NCI-H146 treated with DMSO at 0.1 percent for 48 hours (cell line): ENCODE measurements at regions not wholly inside any gene's neighbourhood (a gene's known extent, or its start where the extent isn't known, plus 50 kb on each side); places are given as distances from the start of the nearest gene placed in this dataset.

Experiments used
- DNase-seq: peaks from one replicate; lab custom pipeline; 2025; ENCODE audit not compliant: unreplicated experiment; lab: John Stamatoyannopoulos, UW

- DNase-seq: no peak
These were observed 241.8 kb downstream of the C16orf95 start for GRCh38 chr16:87075319-87075860.

GRCh38 chr16:87076331-87076949, 240.8 kb downstream of the C16orf95 start:
- DNase-seq: no peak

DNA sequence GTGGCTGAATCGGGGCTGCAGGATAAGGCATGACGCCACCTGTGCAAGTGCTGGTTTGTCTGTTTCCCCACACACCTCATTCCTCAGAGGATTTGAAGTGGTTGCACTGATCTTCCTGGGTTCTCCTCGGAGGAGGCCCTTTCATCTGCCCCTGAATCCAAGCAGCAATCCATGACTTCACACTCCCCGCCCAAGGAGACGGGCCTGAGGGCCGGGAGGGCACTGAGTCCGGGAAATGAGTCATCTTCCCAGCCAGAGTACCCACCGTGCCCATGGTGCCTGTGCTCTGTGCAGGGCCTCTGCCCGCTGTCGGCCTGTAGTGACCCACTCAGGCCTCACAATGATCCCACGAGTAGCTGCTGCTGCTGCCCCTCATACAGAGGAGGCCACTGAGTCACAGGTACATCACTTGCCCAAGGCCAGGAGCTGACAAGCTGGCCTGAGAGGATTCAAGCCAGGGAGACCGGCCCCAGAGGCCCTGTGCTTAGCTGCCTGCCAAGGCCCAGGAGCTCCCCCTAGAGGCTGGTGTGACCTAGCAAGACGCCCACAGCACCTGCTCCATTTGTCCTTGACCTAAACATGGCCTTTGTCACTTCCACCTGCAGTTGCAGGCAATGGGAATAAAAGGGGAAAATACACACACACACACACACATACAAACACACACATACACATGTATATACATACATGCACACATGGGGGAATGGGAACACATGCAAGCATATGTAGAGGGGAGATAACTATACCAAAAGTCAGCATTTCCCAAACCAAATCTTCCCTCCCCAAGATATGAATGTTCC, 240.0 kb downstream of the C16orf95 start:
- no peak for DNase-seq

- no peak for DNase-seq
These were observed 239.5 kb downstream of the C16orf95 start for GRCh38 chr16:87077750-87078127.

DNA sequence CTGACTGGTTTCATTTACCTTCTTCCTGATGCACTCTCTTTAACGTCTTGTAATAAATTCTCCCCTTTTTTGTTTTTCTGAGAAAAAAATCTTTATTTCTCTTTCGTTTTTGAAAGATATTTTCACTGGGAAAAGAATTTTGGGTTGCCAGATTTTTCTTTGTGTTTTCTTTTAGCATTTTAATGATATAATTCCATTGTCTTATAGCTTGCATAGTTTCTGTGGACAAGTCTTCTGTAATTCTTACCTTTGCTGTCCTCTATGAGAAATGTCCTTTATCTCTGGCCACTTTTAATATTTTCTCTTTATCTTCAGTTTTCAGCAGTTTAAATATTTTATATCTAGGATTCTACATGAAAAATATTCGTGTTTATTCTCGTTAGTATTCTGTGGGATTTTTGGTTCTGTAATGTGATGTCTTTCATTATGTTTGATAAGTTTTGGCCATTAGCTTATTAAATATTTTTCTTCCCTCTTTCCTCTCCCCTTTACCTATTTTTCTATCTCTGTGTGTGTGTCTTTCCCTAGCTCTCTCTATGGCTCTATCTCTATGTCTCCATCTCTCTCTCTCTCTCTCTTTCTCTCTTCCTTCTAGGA, 236.5 kb downstream of the C16orf95 start:
- DNase-seq: no peak

DNA sequence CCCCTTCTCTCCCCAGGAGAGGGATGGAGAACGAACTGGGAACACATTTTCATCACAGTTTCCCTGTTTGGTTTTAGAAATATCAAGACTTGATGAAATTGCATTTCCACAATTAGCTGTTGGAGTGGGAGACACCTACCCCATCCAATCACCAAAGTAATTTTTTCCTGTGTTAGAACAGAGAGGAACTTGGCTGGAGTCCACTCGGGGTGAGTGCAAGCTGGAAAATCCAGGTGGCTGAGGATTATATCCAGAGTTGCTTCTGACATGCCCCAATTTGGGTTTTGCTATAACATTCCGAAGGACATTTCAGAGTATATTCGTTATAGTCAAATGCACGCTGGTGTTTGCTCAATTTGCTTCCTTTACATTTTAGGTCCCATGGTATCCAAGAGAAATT, 231.8 kb downstream of the C16orf95 start:
- no peak for DNase-seq

GRCh38 chr16:87086156-87086555, 231.0 kb downstream of the C16orf95 start:
- DNase-seq: no peak

- no peak for DNase-seq
These were observed 230.6 kb downstream of the C16orf95 start for GRCh38 chr16:87086575-87086974.

DNA sequence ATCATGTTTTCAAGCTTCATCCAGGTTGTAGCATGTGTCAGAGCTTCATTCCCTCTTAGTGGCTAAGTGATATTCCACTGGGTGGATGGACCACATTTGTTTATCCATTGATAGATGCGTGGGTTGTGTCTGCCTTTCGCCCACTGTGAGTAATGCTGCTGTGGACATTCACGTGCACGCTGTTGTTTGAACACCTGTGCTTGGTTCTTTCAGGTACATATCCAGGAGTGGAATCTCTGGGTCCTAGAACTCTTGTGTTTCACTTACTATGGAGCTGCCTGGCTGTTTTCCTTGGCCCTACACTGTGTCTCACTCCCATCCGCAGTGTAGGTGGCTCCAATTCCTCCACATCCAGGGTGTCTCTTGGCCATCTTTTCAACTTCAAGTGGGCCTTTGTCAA, 224.2 kb downstream of the C16orf95 start:
- DNase-seq: no peak

- DNase-seq: no peak
These were observed 223.2 kb downstream of the C16orf95 start for GRCh38 chr16:87093804-87094555.

DNA sequence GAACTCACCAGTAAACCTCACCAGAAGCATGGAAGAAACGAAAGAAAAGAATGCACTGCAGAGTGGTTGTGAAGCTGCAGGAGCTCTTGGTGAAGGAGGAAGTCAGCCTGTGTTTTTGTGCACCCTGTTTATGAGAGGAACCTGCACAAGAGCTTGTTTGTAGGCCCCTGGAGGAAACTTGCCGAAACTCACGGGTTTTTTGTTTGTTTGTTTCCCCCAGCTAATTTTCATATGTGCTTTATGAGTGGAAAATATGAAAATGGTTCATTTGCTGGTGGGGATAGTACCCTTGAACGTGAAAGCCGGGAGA, 222.7 kb downstream of the C16orf95 start:
- no peak for DNase-seq

- no peak for DNase-seq
These were observed 221.9 kb downstream of the C16orf95 start for GRCh38 chr16:87095271-87095670.

DNA sequence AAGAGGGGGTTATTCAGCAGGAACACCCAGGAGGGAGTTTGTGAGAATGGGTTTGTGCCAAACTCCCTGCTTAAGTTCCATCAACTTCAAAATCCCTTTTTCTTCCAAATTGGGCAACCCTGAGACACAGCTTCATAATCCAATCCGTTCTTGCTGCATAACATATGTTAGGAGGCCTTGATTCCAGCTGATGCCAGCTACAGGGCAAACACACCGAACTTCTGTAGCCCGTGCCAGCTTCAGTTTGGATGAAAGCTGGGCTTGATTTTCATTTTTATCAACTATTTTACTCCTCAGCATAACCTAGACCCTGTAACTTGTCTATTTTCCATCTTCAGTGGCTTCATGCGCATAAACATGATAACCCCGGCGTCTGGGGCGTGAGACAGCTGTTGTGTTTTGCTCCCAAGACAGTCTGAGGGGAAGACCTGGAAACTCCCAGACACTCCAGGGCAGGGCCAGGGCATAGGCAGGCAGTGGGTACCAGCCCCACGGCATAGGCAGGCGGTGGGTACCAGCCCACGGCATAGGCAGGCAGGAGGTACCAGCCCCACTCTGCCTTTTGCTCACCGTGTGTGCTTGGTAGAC, 220.4 kb downstream of the C16orf95 start:
- DNase-seq: no peak

DNA sequence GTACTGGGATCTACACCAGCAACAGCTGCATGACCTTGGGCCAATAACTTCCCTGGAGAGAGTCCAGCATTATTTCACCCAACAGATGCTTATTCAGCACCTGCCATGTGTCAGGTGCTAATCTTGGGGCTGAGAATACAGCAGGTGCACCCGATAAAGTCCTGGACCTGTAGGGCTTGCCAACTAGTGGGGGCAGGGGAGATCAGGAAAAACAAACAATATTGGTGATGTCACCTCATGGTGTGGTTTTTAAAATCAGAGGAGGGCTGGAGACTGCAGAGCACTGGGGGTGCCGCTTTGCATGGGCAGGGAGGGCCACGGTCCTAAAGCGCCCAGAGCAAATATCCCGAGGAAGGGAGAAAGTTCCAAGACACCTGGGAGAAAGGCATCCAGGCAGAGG, 218.8 kb downstream of the C16orf95 start:
- DNase-seq: no peak

GRCh38 chr16:87098976-87099720, 218.0 kb downstream of the C16orf95 start:
- no peak for DNase-seq

- DNase-seq: no peak
These were observed 216.7 kb downstream of the C16orf95 start for GRCh38 chr16:87100306-87101058.

DNA sequence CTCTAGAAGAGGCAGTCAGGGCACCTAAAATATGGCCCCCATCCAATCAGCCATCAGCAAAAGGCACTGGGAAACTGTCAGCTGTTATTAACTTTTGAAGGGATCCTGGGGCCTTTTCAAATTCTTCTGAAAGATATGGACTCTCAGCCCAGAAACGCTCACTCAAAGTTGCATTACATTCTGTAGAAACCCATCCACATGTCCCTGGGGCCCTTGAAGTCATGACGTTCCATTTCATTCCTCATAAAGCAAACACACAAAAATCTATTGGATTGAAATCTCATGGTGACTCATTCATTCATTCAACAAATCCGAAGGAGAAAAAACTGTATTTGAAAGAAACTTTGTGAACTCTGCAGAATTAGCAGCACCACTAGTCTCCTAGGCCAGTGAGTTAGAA, 215.3 kb downstream of the C16orf95 start:
- no peak for DNase-seq

- no peak for DNase-seq
These were observed 210.0 kb downstream of the C16orf95 start for GRCh38 chr16:87107201-87107600.

DNA sequence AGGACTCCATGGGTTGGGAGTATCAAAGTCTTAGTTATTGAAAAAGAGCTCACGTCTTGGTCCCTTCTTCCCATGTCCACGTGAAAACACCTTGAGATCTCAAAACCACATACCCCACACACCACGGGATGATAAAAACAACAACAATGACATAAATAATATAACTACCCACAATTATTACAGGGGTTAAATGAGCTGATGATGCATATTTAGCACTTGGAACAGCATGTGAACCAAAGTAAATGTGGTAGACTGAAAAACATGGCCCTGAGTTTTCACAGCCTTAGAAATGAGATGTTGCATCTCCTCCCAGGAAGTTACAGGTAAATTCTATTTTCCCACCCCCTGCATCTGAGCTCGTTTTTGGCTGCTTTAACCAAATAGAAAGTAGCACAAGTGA, 208.9 kb downstream of the C16orf95 start:
- no peak for DNase-seq

- DNase-seq: no peak
These were observed 208.3 kb downstream of the C16orf95 start for GRCh38 chr16:87108941-87109340.
